GM23248 (cell line): ENCODE measurements at regions not wholly inside any gene's neighbourhood (a gene's known extent, or its start where the extent isn't known, plus 50 kb on each side); places are given as distances from the start of the nearest gene placed in this dataset.

ENCODE experiments used
- EZH2 ChIP-seq: fragments of 200-600 bp; sonication (generic); IDR thresholded peaks from 2 replicates; pipeline ENCODE4 v1.6.1; 2018; ENCODE audit warnings: antibody characterized with exemption, mild to moderate bottlenecking; ENCODE audit not compliant: insufficient read depth, poor library complexity, severe bottlenecking
- EZH2phosphoT487 ChIP-seq: fragments of 200-600 bp; sonication (generic); IDR thresholded peaks from 2 replicates; pipeline ENCODE4 v1.6.1; 2018; ENCODE audit warnings: antibody characterized with exemption, moderate library complexity, mild to moderate bottlenecking, low read depth; ENCODE audit not compliant: insufficient read depth

DNA sequence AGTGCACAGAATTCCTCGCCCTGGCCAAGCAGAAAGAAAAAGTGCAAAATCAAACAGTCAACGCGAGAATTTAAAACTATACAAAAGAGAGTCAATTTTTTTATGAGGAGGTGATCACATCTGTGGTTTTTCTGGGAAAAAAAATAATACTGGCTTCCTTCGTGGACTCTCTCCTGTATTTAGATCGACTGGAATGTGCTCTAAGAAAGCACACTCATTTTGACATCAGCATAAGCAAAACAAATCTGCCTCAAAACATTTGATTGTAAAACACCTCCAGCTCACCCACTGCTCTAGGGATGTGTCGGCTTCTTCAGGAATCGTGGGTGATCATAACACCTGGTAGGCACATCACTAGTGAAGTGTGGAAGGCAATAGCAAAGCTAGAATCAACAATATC lies 417.4 kb upstream of the FAT1 start:
- TF ChIP-seq EZH2 (no peak), EZH2phosphoT487 (no peak)
